22Rv1 (cell line): ENCODE measurements at regions not wholly inside any gene's neighbourhood (a gene's known extent, or its start where the extent isn't known, plus 50 kb on each side); places are given as distances from the start of the nearest gene placed in this dataset.
"Not testable (repeated sequence)": the region's sequence is repeated elsewhere in the genome, so short reads cannot be mapped to it uniquely, and the experiment has no call there.

ENCODE experiments used
- H3K27ac ChIP-seq: fragments of 450-650 bp; 2 replicates; pipeline ENCODE4 v1.5.1; 2017
- CTCF ChIP-seq: fragments of 450-650 bp; IDR thresholded peaks from 2 replicates; pipeline ENCODE4 v1.5.1; 2017; ENCODE audit warnings: mild to moderate bottlenecking
- ZFX ChIP-seq: fragments of 450-650 bp; IDR thresholded peaks from 2 replicates; pipeline ENCODE4 v1.6.1; 2017; ENCODE audit warnings: antibody characterized with exemption, borderline replicate concordance

- no peak for TF ChIP-seq CTCF
- TF ChIP-seq ZFX = no peak
Observed at GRCh38 chr14:76698631-76699030, 62.6 kb upstream of the VASH1 start.

GRCh38 chr14:76699209-76699938 lies 61.9 kb upstream of the VASH1 start:
- TF ChIP-seq CTCF (no peak), ZFX (no peak)

More at GRCh38 chr14:76698631-76699030, 62.6 kb upstream of the VASH1 start:
- H3K27ac ChIP-seq = no peak overlapping the region

GRCh38 chr14:76699939-76700590 lies 61.2 kb upstream of the VASH1 start:
- TF ChIP-seq ZFX (no peak), CTCF (no peak)
- no peak overlapping the region for H3K27ac ChIP-seq

More at GRCh38 chr14:76699209-76699938, 61.9 kb upstream of the VASH1 start:
- no peak overlapping the region for H3K27ac ChIP-seq

GRCh38 chr14:76701436-76701835 lies 59.8 kb upstream of the VASH1 start:
- TF ChIP-seq ZFX (no peak), CTCF (no peak)

GRCh38 chr14:76701981-76702380 lies 59.3 kb upstream of the VASH1 start:
- H3K27ac ChIP-seq = no peak overlapping the region
- no peak for TF ChIP-seq CTCF
- no peak for TF ChIP-seq ZFX

More at GRCh38 chr14:76701436-76701835, 59.8 kb upstream of the VASH1 start:
- H3K27ac ChIP-seq = no peak overlapping the region

- no peak overlapping the region for H3K27ac ChIP-seq
- no peak for TF ChIP-seq CTCF
- TF ChIP-seq ZFX = no peak
Observed at GRCh38 chr14:76705214-76705613, 56.1 kb upstream of the VASH1 start.

- not testable (repeated sequence) for H3K27ac ChIP-seq
Observed at GRCh38 chr14:76706207-76706606, 55.1 kb upstream of the VASH1 start.
